ENCODE measurements at regions not wholly inside any gene's neighbourhood (a gene's known extent, or its start where the extent isn't known, plus 50 kb on each side); places are given as distances from the start of the nearest gene placed in this dataset.

DNA sequence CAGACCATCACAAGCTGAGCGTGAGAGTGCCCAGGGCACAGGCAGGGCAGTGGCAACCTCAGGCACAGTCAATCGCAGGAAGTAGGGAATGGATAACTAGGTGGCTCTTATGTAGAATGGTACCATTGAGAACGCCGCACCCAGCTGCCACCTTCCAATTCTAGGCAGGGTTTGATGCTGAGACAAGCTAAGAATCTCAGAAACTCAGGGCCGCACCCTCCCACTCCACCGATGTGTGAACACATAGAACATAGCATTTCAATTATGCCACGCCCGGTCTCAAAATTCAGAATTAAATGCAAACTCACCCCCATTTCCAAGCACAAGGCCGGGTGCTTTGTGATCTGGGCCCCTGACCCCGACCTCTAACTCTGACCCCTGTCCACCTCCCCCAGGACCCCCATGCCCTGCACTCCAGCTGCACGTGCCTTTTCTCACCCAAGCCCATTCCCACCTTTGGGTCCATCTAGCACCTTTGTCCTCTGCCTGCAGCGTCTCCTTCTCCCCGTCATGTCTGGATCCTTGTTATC is 178.4 kb downstream of the C16orf95 start:
- Mint-ChIP-seq H3K4me1 (no peaks in the 10 kb centered on the region), H3K9me3 (peaks cover 0 to 3% (median 3%) of the 10 kb centered on the region in 3 donors), H3K27ac (no peak overlapping the region), H3K27me3 (peaks cover 0 to 3% of the 10 kb centered on the region in 2 donors), H3K4me3 (no peak overlapping the region), H3K36me3 (no peaks in the 10 kb centered on the region)
- POLR2A ChIA-PET, result no interaction called here
- Histone ChIP-seq H3K9me3 (no peaks in the 10 kb centered on the region), H3K4me3 (ENCODE audit: control insufficient read depth in 1 of 2, extremely low read depth in 1 of 2, low read length in 1 of 2) (no peak overlapping the region), H3K27ac (ENCODE audit: low read length) (no peak overlapping the region), H3K27me3 (replicated peaks in 1 of 2; ENCODE audit: control insufficient read depth in 2 of 2, extremely low read depth in 1 of 2, insufficient read depth in 2 of 2, low read length in 1 of 2) (peaks cover 0 to 10% of the 10 kb centered on the region in 2 experiments), H3K36me3 (ENCODE audit: control insufficient read depth in 2 of 2, extremely low read depth in 1 of 2, insufficient read depth in 1 of 2, low read length in 1 of 2) (no peaks in the 10 kb centered on the region), H3K4me1 (ENCODE audit: control insufficient read depth in 1 of 2, extremely low read depth in 1 of 2, insufficient read depth in 2 of 2, low read length in 2 of 2) (no peaks in the 10 kb centered on the region)
- 88% methylated on average over 9 of the region's 13 CpGs for WGBS (ENCODE audit: insufficient coverage)
- DNase-seq (no peak), ATAC-seq (replicated peaks in 1 of 4) (no peak)
- CTCF ChIA-PET, result no interaction called here

DNA sequence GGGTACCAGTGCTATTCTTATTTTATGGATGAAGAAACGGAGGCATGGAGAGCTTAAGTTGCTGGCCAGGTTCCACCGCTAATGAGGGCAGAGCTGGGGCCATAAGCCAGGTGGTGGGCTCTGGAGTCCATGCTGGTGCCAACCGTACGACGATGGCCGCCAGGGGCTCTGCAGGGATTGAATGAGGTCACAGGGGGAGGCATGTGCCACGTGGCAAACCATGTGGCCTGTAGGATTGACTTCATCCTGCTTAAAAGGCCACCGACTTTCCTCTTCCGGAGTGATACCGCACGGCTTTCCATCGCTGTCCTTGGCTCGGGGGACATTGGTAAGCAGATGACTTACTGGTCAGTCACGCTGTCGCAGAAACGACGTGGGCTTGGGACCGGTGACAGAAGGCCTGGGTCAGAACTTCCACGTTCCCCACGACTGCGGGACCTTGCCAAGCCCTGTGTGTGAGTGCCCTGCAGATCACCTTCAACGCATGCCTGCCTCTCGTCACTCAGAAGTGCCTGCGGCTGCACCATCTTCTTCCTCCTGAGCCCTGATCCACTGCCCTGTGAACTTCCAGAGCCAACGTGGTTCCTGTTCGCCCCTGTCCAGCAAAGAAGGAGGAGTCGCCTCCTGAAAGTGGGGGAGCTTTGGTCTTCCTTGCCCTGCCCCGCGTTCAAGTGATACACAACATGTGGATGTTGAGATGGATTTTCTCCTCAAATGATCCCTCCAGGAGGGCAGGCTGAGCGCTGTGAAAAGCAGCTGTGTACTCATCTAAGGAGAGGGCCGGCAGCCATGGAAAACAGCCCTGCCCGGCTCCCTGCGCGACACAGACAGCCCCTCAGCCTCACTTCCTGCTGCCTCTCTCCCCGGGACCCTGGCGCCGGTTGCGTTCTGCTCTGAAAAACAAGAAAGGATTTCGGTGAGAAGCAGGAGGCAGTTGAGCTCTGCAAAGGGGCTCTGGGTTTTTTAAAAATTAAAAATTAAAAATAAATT is 176.7 kb downstream of the C16orf95 start:
- H3K27ac Mint-ChIP-seq, result no peak overlapping the region
- no peak overlapping the region for H3K4me3 Mint-ChIP-seq

DNA sequence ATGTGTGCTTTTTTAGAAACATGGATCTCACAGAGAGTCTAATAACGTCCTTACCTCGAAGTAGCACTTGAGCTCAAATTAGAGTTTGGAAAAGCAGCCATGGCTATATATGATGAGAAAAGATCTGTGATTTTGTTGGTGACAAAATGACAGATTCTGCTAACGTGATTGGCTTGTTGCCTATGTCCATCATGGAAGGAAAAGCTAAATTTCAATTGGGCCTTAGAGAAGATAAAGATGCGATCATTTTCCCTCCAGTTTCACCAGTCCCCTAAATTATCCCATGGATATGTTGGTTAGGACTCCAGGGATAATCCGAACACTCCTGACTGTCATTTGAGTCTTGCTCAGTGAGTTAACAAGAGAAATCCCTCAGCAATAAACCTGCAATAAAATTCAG is 175.8 kb downstream of the C16orf95 start:
- H3K4me3 Mint-ChIP-seq, result no peak overlapping the region
- Histone ChIP-seq H3K4me3 (ENCODE audit: control insufficient read depth in 1 of 2, extremely low read depth in 1 of 2, low read length in 1 of 2) (no peak overlapping the region), H3K36me3 (ENCODE audit: control insufficient read depth in 2 of 2, extremely low read depth in 1 of 2, insufficient read depth in 1 of 2, low read length in 1 of 2) (no peaks in the 10 kb centered on the region), H3K27me3 (replicated peaks in 1 of 2; ENCODE audit: control insufficient read depth in 2 of 2, extremely low read depth in 1 of 2, insufficient read depth in 2 of 2, low read length in 1 of 2) (peaks cover 0 to 13% of the 10 kb centered on the region in 2 experiments), H3K9me3 (no peaks in the 10 kb centered on the region), H3K27ac (ENCODE audit: low read length) (no peak overlapping the region), H3K4me1 (ENCODE audit: control insufficient read depth in 1 of 2, extremely low read depth in 1 of 2, insufficient read depth in 2 of 2, low read length in 2 of 2) (no peaks in the 10 kb centered on the region)
- CTCF ChIA-PET, result no interaction called here
- no peaks in the 10 kb centered on the region for H3K4me1 Mint-ChIP-seq
- H3K9me3 Mint-ChIP-seq, result peaks cover 0 to 3% (median 3%) of the 10 kb centered on the region in 3 donors
- no peaks in the 10 kb centered on the region for H3K36me3 Mint-ChIP-seq
- POLR2A ChIA-PET, result no interaction called here
- DNase-seq (no peak), ATAC-seq (replicated peaks in 1 of 4) (no peak)
- peaks cover 0 to 3% of the 10 kb centered on the region in 2 donors for H3K27me3 Mint-ChIP-seq
- H3K27ac Mint-ChIP-seq, result no peak overlapping the region
- 93% methylated on average over 2 of the region's 5 CpGs for WGBS (ENCODE audit: insufficient coverage)

More for the DNA sequence above, 176.7 kb downstream of the C16orf95 start:
- Mint-ChIP-seq H3K9me3 (peaks cover 0 to 3% (median 3%) of the 10 kb centered on the region in 3 donors), H3K36me3 (no peaks in the 10 kb centered on the region), H3K4me1 (no peaks in the 10 kb centered on the region), H3K27me3 (peaks cover 0 to 3% of the 10 kb centered on the region in 2 donors)
- Histone ChIP-seq H3K4me1 (ENCODE audit: control insufficient read depth in 1 of 2, extremely low read depth in 1 of 2, insufficient read depth in 2 of 2, low read length in 2 of 2) (no peaks in the 10 kb centered on the region), H3K27ac (ENCODE audit: low read length) (no peak overlapping the region), H3K9me3 (no peaks in the 10 kb centered on the region), H3K36me3 (ENCODE audit: control insufficient read depth in 2 of 2, extremely low read depth in 1 of 2, insufficient read depth in 1 of 2, low read length in 1 of 2) (no peaks in the 10 kb centered on the region), H3K27me3 (replicated peaks in 1 of 2; ENCODE audit: control insufficient read depth in 2 of 2, extremely low read depth in 1 of 2, insufficient read depth in 2 of 2, low read length in 1 of 2) (peaks cover 0 to 13% of the 10 kb centered on the region in 2 experiments), H3K4me3 (ENCODE audit: control insufficient read depth in 1 of 2, extremely low read depth in 1 of 2, low read length in 1 of 2) (no peak overlapping the region)
- DNase-seq (no peak), ATAC-seq (replicated peaks in 1 of 4) (no peak)
- POLR2A ChIA-PET, result no interaction called here
- WGBS (ENCODE audit: insufficient coverage), result 84% methylated on average over 30 of the region's 39 CpGs
- CTCF ChIA-PET, result no interaction called here

DNA sequence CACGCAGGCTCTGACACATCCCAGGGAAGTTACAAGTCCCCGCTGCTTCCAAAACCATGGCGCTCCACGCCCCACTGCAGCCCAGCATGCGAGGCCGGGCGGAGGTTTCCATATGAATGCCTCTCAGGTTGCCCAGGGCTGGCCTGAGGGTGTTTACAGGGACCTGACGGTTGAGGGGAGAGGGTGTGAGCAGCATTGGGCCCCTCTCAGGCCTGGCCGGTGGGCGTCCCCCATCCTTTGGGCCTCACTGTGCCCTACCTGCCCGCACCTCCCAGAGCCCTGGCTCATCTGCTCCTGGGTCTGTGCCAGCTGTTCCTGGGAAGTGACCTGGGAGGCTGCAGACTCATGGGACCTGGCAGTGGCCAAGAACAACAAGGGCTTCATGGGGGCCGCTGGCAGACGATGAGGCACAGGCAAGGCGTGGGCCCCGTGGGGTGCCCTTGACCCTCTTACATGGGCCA is 173.5 kb downstream of the C16orf95 start:
- H3K27me3 ChIP-seq (replicated peaks in 1 of 2; ENCODE audit: control insufficient read depth in 2 of 2, extremely low read depth in 1 of 2, insufficient read depth in 2 of 2, low read length in 1 of 2), result peaks cover 0 to 15% of the 10 kb centered on the region in 2 experiments
- ChIA-PET CTCF (no interaction called here), POLR2A (no interaction called here)
- H3K4me3 ChIP-seq (ENCODE audit: control insufficient read depth in 1 of 2, extremely low read depth in 1 of 2, low read length in 1 of 2), result no peak overlapping the region
- Mint-ChIP-seq H3K27me3 (peaks cover 0 to 3% of the 10 kb centered on the region in 2 donors), H3K36me3 (no peaks in the 10 kb centered on the region), H3K9me3 (peaks cover 0 to under 1% (median 0%) of the 10 kb centered on the region in 3 donors), H3K27ac (no peak overlapping the region), H3K4me1 (no peaks in the 10 kb centered on the region), H3K4me3 (no peak overlapping the region)
- DNase-seq (no peak), ATAC-seq (replicated peaks in 1 of 4) (no peak)
- no peaks in the 10 kb centered on the region for H3K9me3 ChIP-seq
- no peak overlapping the region for H3K27ac ChIP-seq (ENCODE audit: low read length)
- no peaks in the 10 kb centered on the region for H3K36me3 ChIP-seq (ENCODE audit: control insufficient read depth in 2 of 2, extremely low read depth in 1 of 2, insufficient read depth in 1 of 2, low read length in 1 of 2)
- 93% methylated on average over 15 of the region's 15 CpGs for WGBS (ENCODE audit: insufficient coverage)
- H3K4me1 ChIP-seq (ENCODE audit: control insufficient read depth in 1 of 2, extremely low read depth in 1 of 2, insufficient read depth in 2 of 2, low read length in 2 of 2), result no peaks in the 10 kb centered on the region

- POLR2A ChIA-PET, result no interaction called here
- Histone ChIP-seq H3K27me3 (replicated peaks in 1 of 2; ENCODE audit: control insufficient read depth in 2 of 2, extremely low read depth in 1 of 2, insufficient read depth in 2 of 2, low read length in 1 of 2) (peaks cover 0 to 12% of the 10 kb centered on the region in 2 experiments), H3K27ac (ENCODE audit: low read length) (no peak overlapping the region), H3K36me3 (ENCODE audit: control insufficient read depth in 2 of 2, extremely low read depth in 1 of 2, insufficient read depth in 1 of 2, low read length in 1 of 2) (no peaks in the 10 kb centered on the region), H3K4me3 (ENCODE audit: control insufficient read depth in 1 of 2, extremely low read depth in 1 of 2, low read length in 1 of 2) (no peak overlapping the region), H3K4me1 (ENCODE audit: control insufficient read depth in 1 of 2, extremely low read depth in 1 of 2, insufficient read depth in 2 of 2, low read length in 2 of 2) (no peaks in the 10 kb centered on the region), H3K9me3 (no peaks in the 10 kb centered on the region)
- 90% methylated on average over 10 of the region's 11 CpGs for WGBS (ENCODE audit: insufficient coverage)
- Mint-ChIP-seq H3K9me3 (peaks cover 0 to 5% (median 0%) of the 10 kb centered on the region in 3 donors), H3K27ac (no peak overlapping the region), H3K27me3 (peaks cover 0 to 3% of the 10 kb centered on the region in 2 donors), H3K36me3 (no peaks in the 10 kb centered on the region), H3K4me3 (no peak overlapping the region), H3K4me1 (no peaks in the 10 kb centered on the region)
- CTCF ChIA-PET, result no interaction called here
- ATAC-seq (replicated peaks in 1 of 4), result no peak
- DNase-seq, result no peak
Measured at GRCh38 chr16:87144232-87144631, 173.0 kb downstream of the C16orf95 start.

GRCh38 chr16:87145181-87146176 is 171.7 kb downstream of the C16orf95 start:
- no peak overlapping the region for H3K4me3 Mint-ChIP-seq
- ATAC-seq (replicated peaks in 1 of 4), result no peak
- Histone ChIP-seq H3K4me1 (ENCODE audit: control insufficient read depth in 1 of 2, extremely low read depth in 1 of 2, insufficient read depth in 2 of 2, low read length in 2 of 2) (no peaks in the 10 kb centered on the region), H3K27ac (ENCODE audit: low read length) (no peak overlapping the region), H3K36me3 (ENCODE audit: control insufficient read depth in 2 of 2, extremely low read depth in 1 of 2, insufficient read depth in 1 of 2, low read length in 1 of 2) (no peaks in the 10 kb centered on the region), H3K27me3 (replicated peaks in 1 of 2; ENCODE audit: control insufficient read depth in 2 of 2, extremely low read depth in 1 of 2, insufficient read depth in 2 of 2, low read length in 1 of 2) (peaks cover 0 to 15% of the 10 kb centered on the region in 2 experiments), H3K4me3 (ENCODE audit: control insufficient read depth in 1 of 2, extremely low read depth in 1 of 2, low read length in 1 of 2) (no peak overlapping the region), H3K9me3 (no peaks in the 10 kb centered on the region)
- WGBS (ENCODE audit: insufficient coverage), result 75% methylated on average over 17 of the region's 24 CpGs
- ChIA-PET CTCF (no interaction called here), POLR2A (interaction anchor here in 1 of 2 donors (0.6 kb wide), 1 partner anchor 119 kb away, joined by 3 read pairs; no protein-coding TSS in a partner anchor)
- H3K27me3 Mint-ChIP-seq, result peaks cover 0 to 3% of the 10 kb centered on the region in 2 donors
- no peaks in the 10 kb centered on the region for H3K4me1 Mint-ChIP-seq
- no peak for DNase-seq
- no peak overlapping the region for H3K27ac Mint-ChIP-seq
- H3K36me3 Mint-ChIP-seq, result no peaks in the 10 kb centered on the region
- peaks cover 0 to 8% (median 3%) of the 10 kb centered on the region in 3 donors for H3K9me3 Mint-ChIP-seq

Data from T-cell (primary cell).